GM13977 (cell line): ENCODE measurements at regions not wholly inside any gene's neighbourhood (a gene's known extent, or its start where the extent isn't known, plus 50 kb on each side); places are given as distances from the start of the nearest gene placed in this dataset.

Source experiments
- DNase-seq: peaks from one replicate; pipeline ENCODE4 v3.0.0; 2012; ENCODE audit warnings: low spot score
- in situ Hi-C: fragments of 300-500 bp; cut with MboI; formaldehyde crosslinking; loops from one replicate; pipeline ENCODE4 v1.12.0; 2022; ENCODE audit warnings: low sequenced_read_pairs, low pct_unique_long_range_greater_than_20kb, mixed read lengths, inconsistent platforms; ENCODE audit not compliant: unreplicated experiment
- TF ChIP-seq, protein P1 (sequence below): IDR thresholded peaks from 2 replicates; pipeline ENCODE4 v1.5.1; 2012; ENCODE audit warnings: mild to moderate bottlenecking, control low read depth; ENCODE audit not compliant: insufficient read depth; ENCODE audit errors: extremely low read depth, missing control alignments

- in situ Hi-C loops = loop anchor here (25.0 kb wide), 1 partner anchor 725 kb away; no protein-coding TSS in a partner anchor
- DNase-seq = peak; percentile 92
- TF ChIP-seq, protein P1, sequence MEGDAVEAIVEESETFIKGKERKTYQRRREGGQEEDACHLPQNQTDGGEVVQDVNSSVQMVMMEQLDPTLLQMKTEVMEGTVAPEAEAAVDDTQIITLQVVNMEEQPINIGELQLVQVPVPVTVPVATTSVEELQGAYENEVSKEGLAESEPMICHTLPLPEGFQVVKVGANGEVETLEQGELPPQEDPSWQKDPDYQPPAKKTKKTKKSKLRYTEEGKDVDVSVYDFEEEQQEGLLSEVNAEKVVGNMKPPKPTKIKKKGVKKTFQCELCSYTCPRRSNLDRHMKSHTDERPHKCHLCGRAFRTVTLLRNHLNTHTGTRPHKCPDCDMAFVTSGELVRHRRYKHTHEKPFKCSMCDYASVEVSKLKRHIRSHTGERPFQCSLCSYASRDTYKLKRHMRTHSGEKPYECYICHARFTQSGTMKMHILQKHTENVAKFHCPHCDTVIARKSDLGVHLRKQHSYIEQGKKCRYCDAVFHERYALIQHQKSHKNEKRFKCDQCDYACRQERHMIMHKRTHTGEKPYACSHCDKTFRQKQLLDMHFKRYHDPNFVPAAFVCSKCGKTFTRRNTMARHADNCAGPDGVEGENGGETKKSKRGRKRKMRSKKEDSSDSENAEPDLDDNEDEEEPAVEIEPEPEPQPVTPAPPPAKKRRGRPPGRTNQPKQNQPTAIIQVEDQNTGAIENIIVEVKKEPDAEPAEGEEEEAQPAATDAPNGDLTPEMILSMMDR = peak; percentile 100
Observed at GRCh38 chr9:135412315-135413085, 67.1 kb upstream of the PPP1R26 start.

DNA sequence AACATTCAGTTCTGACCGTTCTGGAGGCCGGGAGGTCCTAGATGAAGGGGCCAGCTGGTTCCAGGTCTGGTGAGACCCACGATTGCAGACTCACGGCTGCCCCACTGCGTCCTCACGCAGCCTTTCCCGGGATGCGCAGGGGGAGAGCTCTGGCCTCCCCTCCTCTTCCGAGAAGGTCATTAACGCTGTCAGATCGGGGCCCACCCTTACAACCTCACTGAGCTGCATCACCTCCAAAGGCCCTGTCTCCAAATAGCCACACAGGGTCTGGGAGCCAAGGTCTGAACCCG, 66.6 kb upstream of the PPP1R26 start:
- TF ChIP-seq, protein P1 = no peak
- no peak for DNase-seq
- in situ Hi-C loops = loop anchor here (25.0 kb wide), 1 partner anchor 726 kb away; no protein-coding TSS in a partner anchor

DNA sequence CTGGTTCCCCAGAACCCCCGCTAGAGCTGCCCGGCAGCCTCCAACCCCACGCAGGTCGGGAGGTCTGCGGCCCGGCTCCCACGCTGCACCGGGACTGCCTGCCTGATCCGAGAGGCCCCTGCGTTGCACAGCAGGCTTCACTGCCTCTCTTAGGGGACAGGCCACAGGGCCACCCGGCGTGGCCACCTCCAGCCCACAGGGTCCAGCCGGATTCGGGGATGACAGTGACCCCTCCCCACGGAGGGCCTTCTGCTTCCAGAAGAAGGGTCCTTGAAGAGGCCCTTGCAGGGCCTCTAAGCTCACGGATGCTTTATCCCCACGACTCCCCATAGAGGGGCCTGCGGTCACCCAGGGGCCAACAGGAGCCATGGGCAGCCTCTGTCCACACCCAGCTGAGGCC, 66.1 kb upstream of the PPP1R26 start:
- in situ Hi-C loops = loop anchor here (25.0 kb wide), 1 partner anchor 726 kb away; no protein-coding TSS in a partner anchor
- TF ChIP-seq, protein P1 = no peak
- no peak for DNase-seq

DNA sequence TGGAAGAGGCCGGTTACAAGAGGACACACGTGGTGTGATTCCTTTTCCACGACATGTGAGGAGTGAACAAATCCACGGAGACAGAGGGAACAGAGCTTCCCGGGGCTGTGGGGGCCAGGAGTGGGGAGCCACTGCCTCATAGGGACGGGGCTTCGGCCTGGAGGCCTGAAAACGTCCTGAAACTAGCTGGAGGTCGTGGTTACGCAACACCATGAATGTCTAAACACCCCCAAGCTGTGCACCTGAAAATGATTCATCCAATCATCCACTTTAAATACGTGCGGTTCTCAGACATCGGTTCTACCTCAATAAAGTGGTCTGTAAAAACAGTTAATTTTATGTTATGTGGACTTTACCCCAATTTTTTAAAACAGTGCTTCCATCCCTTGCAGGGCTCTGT, 65.3 kb upstream of the PPP1R26 start:
- no peak for DNase-seq
- TF ChIP-seq, protein P1 = no peak
- in situ Hi-C loops = loop anchor here (25.0 kb wide), 1 partner anchor 727 kb away; no protein-coding TSS in a partner anchor

GRCh38 chr9:135415586-135415985, 64.0 kb upstream of the PPP1R26 start:
- TF ChIP-seq, protein P1 = no peak
- DNase-seq = peak; percentile 7
- in situ Hi-C loops = loop anchor here (25.0 kb wide), 1 partner anchor 728 kb away; no protein-coding TSS in a partner anchor

DNA sequence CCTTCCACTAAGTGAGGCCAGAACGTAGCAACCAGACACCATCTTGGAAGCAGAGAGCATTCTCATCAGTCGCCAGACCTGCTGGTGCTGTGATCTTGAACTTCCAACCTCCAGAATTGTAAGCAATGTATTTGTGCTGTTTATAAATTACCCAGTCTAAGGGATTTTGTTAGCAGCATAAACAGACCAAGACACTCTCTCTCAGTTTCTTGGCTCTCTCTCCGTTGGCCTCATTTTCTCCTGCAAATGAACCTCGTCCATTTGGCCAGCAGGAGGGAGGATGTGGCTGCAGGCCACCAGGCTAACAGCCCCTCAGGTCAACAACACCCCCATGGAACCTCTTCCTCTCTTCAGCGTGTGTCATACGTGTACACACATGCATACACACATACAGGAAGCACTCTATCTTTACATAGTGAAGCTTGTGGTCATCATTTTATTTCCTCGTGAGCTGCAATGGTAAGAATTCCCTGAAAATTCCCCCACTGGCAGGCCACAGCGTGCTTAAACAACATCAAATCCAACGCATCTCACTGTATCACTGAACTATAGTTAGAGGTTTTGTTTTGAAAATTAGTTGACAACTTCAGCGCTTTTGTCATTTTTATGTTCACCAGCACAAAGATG, 62.8 kb upstream of the PPP1R26 start:
- in situ Hi-C loops = loop anchor here (25.0 kb wide), 1 partner anchor 729 kb away; no protein-coding TSS in a partner anchor
- no peak for DNase-seq
- TF ChIP-seq, protein P1 = no peak
